Ishikawa (cell line): ENCODE measurements at regions not wholly inside any gene's neighbourhood (a gene's known extent, or its start where the extent isn't known, plus 50 kb on each side); places are given as distances from the start of the nearest gene placed in this dataset.

Experiments
- CEBPB ChIP-seq: IDR thresholded peaks from 2 replicates; pipeline ENCODE4 v1.6.1; 2012
- EGR1 ChIP-seq: IDR thresholded peaks from 2 replicates; pipeline ENCODE4 v1.6.1; 2012
- EP300 ChIP-seq: IDR thresholded peaks from 2 replicates; pipeline ENCODE4 v1.6.1; 2012; ENCODE audit warnings: borderline replicate concordance
- RAD21 ChIP-seq: IDR thresholded peaks from 2 replicates; pipeline ENCODE4 v1.6.1; 2012; ENCODE audit warnings: low read depth
- TAF1 ChIP-seq: IDR thresholded peaks from 2 replicates; pipeline ENCODE4 v1.6.1; 2012; ENCODE audit warnings: low read depth, mild to moderate bottlenecking
- YY1 ChIP-seq: IDR thresholded peaks from 2 replicates; pipeline ENCODE4 v1.6.1; 2012; ENCODE audit warnings: low read depth
- ZBTB7A ChIP-seq: IDR thresholded peaks from 2 replicates; pipeline ENCODE4 v1.6.1; 2012; ENCODE audit warnings: low read depth

DNA sequence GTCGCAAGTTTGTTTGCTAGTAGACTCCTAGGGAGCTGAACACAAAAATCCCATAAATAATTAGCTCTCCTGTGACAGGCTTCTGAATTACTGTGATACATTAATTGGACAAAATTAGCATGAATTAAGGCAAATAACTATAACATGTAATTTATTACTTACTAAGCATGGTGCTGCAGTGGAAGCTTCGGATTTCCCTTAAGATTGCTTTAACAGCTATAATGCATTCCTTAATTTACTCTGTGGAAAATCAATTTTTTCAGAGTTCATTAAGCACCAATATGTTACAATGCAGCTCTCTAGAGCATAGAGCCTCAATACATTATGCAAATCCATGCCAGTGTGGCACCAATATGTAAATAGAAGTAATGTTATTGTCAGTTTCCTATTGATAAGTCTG is 201.5 kb downstream of the MDFIC start:
- no peak for TF ChIP-seq EP300
- TF ChIP-seq CEBPB: no peak
- TF ChIP-seq ZBTB7A: no peak
- TF ChIP-seq TAF1: no peak
- no peak for TF ChIP-seq RAD21
- no peak for TF ChIP-seq YY1
- TF ChIP-seq EGR1: no peak
